K562 (cell line): ENCODE measurements at regions not wholly inside any gene's neighbourhood (a gene's known extent, or its start where the extent isn't known, plus 50 kb on each side); places are given as distances from the start of the nearest gene placed in this dataset.

Experiments used
- ATAC-seq: fragments of 200-7000 bp; cut with Tn5 transposase; 3 replicates; pipeline ENCODE4 v1.9.1; 2020; ENCODE audit warnings: moderate library complexity
- BruUV-seq: library from RNA; stranded (reverse); fragments of 400-500 nt; replicated peaks from 2 replicates; lab custom pipeline; 2021; lab: Mats Ljungman, UMichigan
- CTCF ChIA-PET: fragments of 300-600 bp; formaldehyde crosslinking; extraction: SDS; loops from one replicate; lab custom pipeline; 2021; ENCODE audit warnings: low intra/inter-chr PET ratio; lab: Yijun Ruan, JAX
- POLR2A ChIA-PET: fragments of 300-600, 350-650 bp; sonication (Branson Sonifier 250); formaldehyde crosslinking; extraction: SDS; loops from one replicate; lab custom pipeline; 2021; ENCODE audit warnings: antibody characterized with exemption, inconsistent platforms; lab: Yijun Ruan, JAX
- DNase-seq, 4 experiments: peaks; one replicate each; pipeline versions ENCODE4 v3.0.0 to v3.0.0-alpha.2; 2011 to 2018; ENCODE audit warnings: low spot score in 3 of 4, mixed read lengths in 3 of 4; ENCODE audit errors: extremely low read depth in 1 of 4
- FAIRE-seq: peaks from 2 replicates; lab custom pipeline; 2011; peaks lifted over from hg19 to GRCh38; lab: Jason Lieb, UNC
- H2AFZ ChIP-seq: 2 replicates; pipeline ENCODE4 v1.6.0; 2011; ENCODE audit warnings: low read depth, low read length, control low read depth, inconsistent platforms
- H3K27ac ChIP-seq: fragments of 200-600 bp; 3 replicates; pipeline ENCODE4 v1.8.0; 2011; ENCODE audit warnings: low read depth, mild to moderate bottlenecking, control low read depth, inconsistent platforms, low read length, moderate library complexity, mixed read lengths; ENCODE audit errors: extremely low read depth
- H3K27me3 ChIP-seq, 2 experiments: fragments of 300-600 bp in 1 of 2; 2 replicates in 1 of 2; 3 replicates in 1 of 2; pipeline versions ENCODE4 v1.6.0 to v1.8.0; 2011; ENCODE audit warnings: inconsistent platforms in 2 of 2, low read length in 2 of 2, mild to moderate bottlenecking in 1 of 2, mixed read lengths in 1 of 2, moderate library complexity in 1 of 2; ENCODE audit not compliant: control insufficient read depth in 2 of 2, insufficient read depth in 2 of 2
- H3K36me3 ChIP-seq: fragments of 300-600 bp; 3 replicates; pipeline ENCODE4 v1.8.0; 2011; ENCODE audit warnings: mild to moderate bottlenecking, low read length, inconsistent platforms; ENCODE audit not compliant: control insufficient read depth, insufficient read depth
- H3K4me1 ChIP-seq, 2 experiments: fragments of 200-600 bp in 1 of 2; replicated peaks in 1 of 2; 2 replicates in 1 of 2; 3 replicates in 1 of 2; pipeline versions ENCODE4 v1.5.1 to v1.8.0; 2011; ENCODE audit warnings: inconsistent platforms in 2 of 2, low read length in 2 of 2, mild to moderate bottlenecking in 1 of 2, mixed read lengths in 1 of 2, moderate library complexity in 1 of 2; ENCODE audit not compliant: control insufficient read depth in 2 of 2, insufficient read depth in 2 of 2
- H3K4me2 ChIP-seq: 2 replicates; pipeline ENCODE4 v1.6.1; 2011; ENCODE audit warnings: low read length, control low read depth, inconsistent platforms, mixed read lengths; ENCODE audit not compliant: insufficient read depth
- H3K4me3 ChIP-seq: fragments of 200-600 bp; sonication (generic), shearing (Covaris generic); 2 replicates; pipeline ENCODE4 v1.5.1; 2016; ENCODE audit warnings: control low read depth, inconsistent platforms
- H3K79me2 ChIP-seq: fragments of 200-600 bp; 3 replicates; pipeline ENCODE4 v1.8.0; 2011; ENCODE audit warnings: low read length, inconsistent platforms; ENCODE audit not compliant: control insufficient read depth, insufficient read depth
- H3K9ac ChIP-seq, 2 experiments: 2 replicates each; pipeline versions ENCODE4 v1.6.0 to v1.6.1; 2011; ENCODE audit warnings: low read depth in 2 of 2, low read length in 2 of 2, control low read depth in 1 of 2, inconsistent platforms in 1 of 2, mild to moderate bottlenecking in 1 of 2, mixed read lengths in 1 of 2; ENCODE audit not compliant: insufficient read depth in 1 of 2
- H3K9me1 ChIP-seq: one replicate; pipeline ENCODE4 v1.6.0; 2011; ENCODE audit warnings: inconsistent platforms, mild to moderate bottlenecking, low read length, moderate library complexity; ENCODE audit not compliant: control insufficient read depth, insufficient read depth
- H3K9me3 ChIP-seq: replicated peaks from 2 replicates; pipeline ENCODE4 v1.5.1; 2011; ENCODE audit warnings: low read depth, low read length, inconsistent platforms; ENCODE audit not compliant: control insufficient read depth, insufficient read depth
- H4K20me1 ChIP-seq: replicated peaks from 2 replicates; pipeline ENCODE4 v1.6.1; 2011; ENCODE audit warnings: low read length, inconsistent platforms, mixed read lengths; ENCODE audit not compliant: control insufficient read depth, insufficient read depth
- DDX20 ChIP-seq: fragments of 450-650 bp; IDR thresholded peaks from 2 replicates; pipeline ENCODE4 v1.6.1; 2016; ENCODE audit warnings: missing genetic modification characterization, low read depth, mild to moderate bottlenecking, missing compliant biosample characterization, moderate library complexity
- E2F3 ChIP-seq: fragments of 250-450 bp; sonication (Bioruptor Pico); IDR thresholded peaks from 2 replicates; pipeline ENCODE4 v1.4.0; 2020; ENCODE audit warnings: mild to moderate bottlenecking
- MCM5 ChIP-seq: fragments of 450-650 bp; IDR thresholded peaks from 2 replicates; pipeline ENCODE4 v1.6.1; 2016; ENCODE audit warnings: low read depth
- MEF2A ChIP-seq: IDR thresholded peaks from 2 replicates; pipeline ENCODE4 v1.6.1; 2011; ENCODE audit warnings: low read depth, mild to moderate bottlenecking, low read length, moderate library complexity; ENCODE audit not compliant: control insufficient read depth
- MIER1 ChIP-seq: fragments of 450-650 bp; IDR thresholded peaks from 2 replicates; pipeline ENCODE4 v1.6.1; 2016; ENCODE audit warnings: antibody characterized with exemption, mild to moderate bottlenecking, low read depth
- NEUROD1 ChIP-seq: fragments of 150-350 bp; IDR thresholded peaks from 2 replicates; pipeline ENCODE4 v1.6.1; 2014; ENCODE audit warnings: borderline replicate concordance, low read length, low read depth; ENCODE audit not compliant: partially characterized antibody
- PATZ1 ChIP-seq: fragments of 250-450 bp; sonication (Bioruptor Pico); IDR thresholded peaks from 2 replicates; pipeline ENCODE4 v1.5.0; 2020; ENCODE audit warnings: mild to moderate bottlenecking, borderline replicate concordance
- PCBP2 ChIP-seq: fragments of 200-400 bp; formaldehyde crosslinking; IDR thresholded peaks from 2 replicates; pipeline ENCODE4 v1.6.1; 2018; ENCODE audit warnings: low read length, low read depth, mild to moderate bottlenecking, moderate library complexity; ENCODE audit not compliant: poor library complexity, severe bottlenecking
- RBM14 ChIP-seq: fragments of 200-400 bp; formaldehyde crosslinking; IDR thresholded peaks from 2 replicates; pipeline ENCODE4 v1.6.1; 2018; ENCODE audit warnings: low read depth, mild to moderate bottlenecking, low read length, moderate library complexity, borderline replicate concordance; ENCODE audit not compliant: insufficient read depth
- SMC3 ChIP-seq: conservative IDR thresholded peaks from 2 replicates; pipeline ENCODE4 v1.6.1; 2011; ENCODE audit warnings: low read depth, low read length, improper control_type of control experiment; ENCODE audit not compliant: insufficient read depth
- TEAD2 ChIP-seq: fragments of 450-650 bp; IDR thresholded peaks from 2 replicates; pipeline ENCODE4 v1.6.1; 2016; ENCODE audit warnings: missing genetic modification characterization, control low read depth, missing compliant biosample characterization
- UBTF ChIP-seq, 2 experiments: IDR thresholded peaks; 2 replicates each; pipeline ENCODE4 v1.6.1; 2012; ENCODE audit warnings: improper control_type of control experiment in 2 of 2, low read depth in 2 of 2, low read length in 2 of 2, borderline replicate concordance in 1 of 2
- ZNF146 ChIP-seq: IDR thresholded peaks from one replicate; pipeline ENCODE4 v1.6.1; 2018; ENCODE audit warnings: missing compliant biosample characterization; ENCODE audit not compliant: unreplicated experiment
- ZNF507 ChIP-seq: conservative IDR thresholded peaks from 2 replicates; pipeline ENCODE4 v1.6.1; 2017; ENCODE audit warnings: missing genetic modification characterization, missing compliant biosample characterization
- WGBS: fragments of 100-300 bp; shearing (Covaris generic); methylation state at CpG from one replicate; pipeline ENCODE4 v1.1.6; 2016; ENCODE audit warnings: low coverage, mixed read lengths; ENCODE audit not compliant: insufficient coverage; ENCODE audit errors: missing lambda C conversion rate; 5-methylcytosine and 5-hydroxymethylcytosine counted together
- in situ Hi-C: fragments of 300-500 bp; cut with MboI; formaldehyde crosslinking; loops from 4 replicates; pipeline ENCODE4 v1.15.0; 2018; ENCODE audit warnings: inconsistent platforms, mixed read lengths
- intact Hi-C: fragments of 100-400 bp; cut with micrococcal nuclease; formaldehyde crosslinking; loops from 2 replicates; pipeline ENCODE4 v1.14.2; 2022
- TF ChIP-seq, protein P1 (sequence below): fragments of 450-650 bp; formaldehyde crosslinking; IDR thresholded peaks from 2 replicates; pipeline ENCODE4 v1.4.0; 2020; ENCODE audit warnings: mild to moderate bottlenecking, mixed read lengths

GRCh38 chr6:86619428-86619827 lies 317.9 kb upstream of the HTR1E start:
- TF ChIP-seq TEAD2 (tag): no peak
- TF ChIP-seq UBTF (IDR thresholded peaks at IDR 0.05; ENCODE audit: borderline replicate concordance in 1 of 2, low read depth in 2 of 2, low read length in 2 of 2): no peak
- no peak for TF ChIP-seq DDX20 (tag)
- no peak for TF ChIP-seq MCM5
- TF ChIP-seq, protein P1, sequence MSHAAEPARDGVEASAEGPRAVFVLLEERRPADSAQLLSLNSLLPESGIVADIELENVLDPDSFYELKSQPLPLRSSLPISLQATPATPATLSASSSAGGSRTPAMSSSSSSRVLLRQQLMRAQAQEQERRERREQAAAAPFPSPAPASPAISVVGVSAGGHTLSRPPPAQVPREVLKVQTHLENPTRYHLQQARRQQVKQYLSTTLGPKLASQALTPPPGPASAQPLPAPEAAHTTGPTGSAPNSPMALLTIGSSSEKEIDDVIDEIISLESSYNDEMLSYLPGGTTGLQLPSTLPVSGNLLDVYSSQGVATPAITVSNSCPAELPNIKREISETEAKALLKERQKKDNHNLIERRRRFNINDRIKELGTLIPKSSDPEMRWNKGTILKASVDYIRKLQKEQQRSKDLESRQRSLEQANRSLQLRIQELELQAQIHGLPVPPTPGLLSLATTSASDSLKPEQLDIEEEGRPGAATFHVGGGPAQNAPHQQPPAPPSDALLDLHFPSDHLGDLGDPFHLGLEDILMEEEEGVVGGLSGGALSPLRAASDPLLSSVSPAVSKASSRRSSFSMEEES (CRISPR knock-in tag): no peak
- no peak for TF ChIP-seq MIER1
- TF ChIP-seq PATZ1 (CRISPR knock-in tag): no peak
- no peak for TF ChIP-seq RBM14
- no peak for TF ChIP-seq PCBP2
- no peak for TF ChIP-seq SMC3
- no peak for TF ChIP-seq NEUROD1
- TF ChIP-seq ZNF507 (tag): no peak
- no peak for TF ChIP-seq E2F3
- no peak for TF ChIP-seq ZNF146 (CRISPR knock-in tag)
- no peak for TF ChIP-seq MEF2A
- TF ChIP-seq, all 486 proteins: peak for 0
- no peak for ATAC-seq
- no peak for FAIRE-seq
- H3K9ac ChIP-seq: no peak overlapping the region
- 0 out of 2 replicates have a peak, but pooled peaks cover 3% of the 10 kb centered on the region for H3K9me3 ChIP-seq
- ChIA-PET POLR2A (no interaction called here), CTCF (no interaction called here)
- no peaks in the 10 kb centered on the region for H3K79me2 ChIP-seq
- WGBS: 53% methylated on average over 2 of the region's 2 CpGs
- no peak overlapping the region for H3K4me2 ChIP-seq
- DNase-seq: no peak
- no peak overlapping the region for H3K27ac ChIP-seq
- H2AFZ ChIP-seq: no peak overlapping the region
- no peaks in the 10 kb centered on the region for H3K27me3 ChIP-seq
- intact Hi-C loops (loop anchor here (5.0 kb wide), 1 partner anchor 63 kb away; no protein-coding TSS in a partner anchor), in situ Hi-C loops (no loop called here)
- H3K4me1 ChIP-seq: peaks cover 2 to 5% of the 10 kb centered on the region in 2 experiments; a peak in 4 of 5 replicates
- no TSS peak for BruUV-seq
- no peaks in the 10 kb centered on the region for H4K20me1 ChIP-seq
- H3K4me3 ChIP-seq: no peak overlapping the region
- H3K36me3 ChIP-seq: no peaks in the 10 kb centered on the region
- H3K9me1 ChIP-seq: no peaks in the 10 kb centered on the region
